Lower leg skin (tissue), 4 donors: ENCODE measurements at regions not wholly inside any gene's neighbourhood (a gene's known extent, or its start where the extent isn't known, plus 50 kb on each side); places are given as distances from the start of the nearest gene placed in this dataset.

Experiments used
- DNase-seq, 2 donors: peaks; one replicate each; pipeline ENCODE4 v3.0.0-alpha.2; 2019; ENCODE audit warnings: low spot score in 2 of 2
- H3K4me3 ChIP-seq: fragments of 200-600 bp; sonication (generic); 2 replicates; pipeline ENCODE4 v1.5.1; 2017; ENCODE audit warnings: mild to moderate bottlenecking, low read depth; ENCODE audit not compliant: poor library complexity, severe bottlenecking
- POLR2A ChIP-seq, 2 donors: fragments of 450-650 bp; IDR thresholded peaks; one replicate each; pipeline ENCODE4 v1.6.1; 2016 to 2017; ENCODE audit warnings: antibody characterized with exemption in 2 of 2, mild to moderate bottlenecking in 1 of 2, moderate library complexity in 1 of 2
- WGBS, 2 donors: methylation state at CpG; one replicate each; pipeline ENCODE4 v1.1.5; 2018; 5-methylcytosine and 5-hydroxymethylcytosine counted together
- intact Hi-C: fragments of 100-400 bp; cut with DNase I; formaldehyde crosslinking; loops from one replicate; pipeline ENCODE4 v1.15.0; 2023; ENCODE audit warnings: low total_unique reads
- TF ChIP-seq, protein P1 (sequence below), 3 donors: fragments of 450-650 bp; IDR thresholded peaks; one replicate each; pipeline ENCODE4 v1.5.1; 2016; ENCODE audit warnings: antibody characterized with exemption in 3 of 3, mild to moderate bottlenecking in 3 of 3, moderate library complexity in 2 of 3

GRCh38 chr1:73644198-73644597 lies 553.8 kb downstream of the LRRIQ3 start:
- intact Hi-C loops, result no loop called here
- DNase-seq, result no peak
- TF ChIP-seq, protein P1, sequence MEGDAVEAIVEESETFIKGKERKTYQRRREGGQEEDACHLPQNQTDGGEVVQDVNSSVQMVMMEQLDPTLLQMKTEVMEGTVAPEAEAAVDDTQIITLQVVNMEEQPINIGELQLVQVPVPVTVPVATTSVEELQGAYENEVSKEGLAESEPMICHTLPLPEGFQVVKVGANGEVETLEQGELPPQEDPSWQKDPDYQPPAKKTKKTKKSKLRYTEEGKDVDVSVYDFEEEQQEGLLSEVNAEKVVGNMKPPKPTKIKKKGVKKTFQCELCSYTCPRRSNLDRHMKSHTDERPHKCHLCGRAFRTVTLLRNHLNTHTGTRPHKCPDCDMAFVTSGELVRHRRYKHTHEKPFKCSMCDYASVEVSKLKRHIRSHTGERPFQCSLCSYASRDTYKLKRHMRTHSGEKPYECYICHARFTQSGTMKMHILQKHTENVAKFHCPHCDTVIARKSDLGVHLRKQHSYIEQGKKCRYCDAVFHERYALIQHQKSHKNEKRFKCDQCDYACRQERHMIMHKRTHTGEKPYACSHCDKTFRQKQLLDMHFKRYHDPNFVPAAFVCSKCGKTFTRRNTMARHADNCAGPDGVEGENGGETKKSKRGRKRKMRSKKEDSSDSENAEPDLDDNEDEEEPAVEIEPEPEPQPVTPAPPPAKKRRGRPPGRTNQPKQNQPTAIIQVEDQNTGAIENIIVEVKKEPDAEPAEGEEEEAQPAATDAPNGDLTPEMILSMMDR (IDR thresholded peaks at IDR 0.05), result no peak
- no peak for TF ChIP-seq POLR2A (IDR thresholded peaks at IDR 0.05)
- H3K4me3 ChIP-seq, result no peak overlapping the region

DNA sequence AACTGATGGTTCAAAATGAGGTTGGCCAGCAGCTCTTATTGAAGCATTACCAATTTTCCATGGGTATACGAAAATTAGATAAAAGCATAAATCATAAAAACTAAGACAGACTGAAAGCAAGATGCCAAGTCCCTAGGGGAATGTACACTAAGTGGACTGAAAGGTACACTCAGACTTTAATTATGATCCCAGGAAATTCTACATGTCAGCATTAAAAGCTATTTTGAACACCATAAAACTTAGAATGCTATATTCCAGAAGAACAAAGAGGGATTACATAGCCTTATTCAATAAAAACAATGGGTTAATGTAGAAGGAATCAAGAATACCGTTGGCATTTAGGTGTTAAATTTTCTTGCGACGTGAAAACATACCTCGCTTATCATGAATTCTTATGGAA lies 558.5 kb downstream of the LRRIQ3 start:
- H3K4me3 ChIP-seq, result no peak overlapping the region
- intact Hi-C loops, result no loop called here

GRCh38 chr1:73637264-73637663 lies 560.7 kb downstream of the LRRIQ3 start:
- no peak for DNase-seq
- WGBS, 2 donors, result 71 to 78% methylated on average over 2 of the region's 2 CpGs
- TF ChIP-seq POLR2A (IDR thresholded peaks at IDR 0.05), result no peak
- TF ChIP-seq, protein P1 (IDR thresholded peaks at IDR 0.05), result no peak
- intact Hi-C loops, result no loop called here
- no peak overlapping the region for H3K4me3 ChIP-seq

More for the DNA sequence above, 558.5 kb downstream of the LRRIQ3 start:
- no peak for TF ChIP-seq POLR2A (IDR thresholded peaks at IDR 0.05)
- TF ChIP-seq, protein P1 (IDR thresholded peaks at IDR 0.05), result no peak
- DNase-seq, result no peak
- 75 to 82% methylated on average over 5 of the region's 5 CpGs for WGBS, 2 donors

DNA sequence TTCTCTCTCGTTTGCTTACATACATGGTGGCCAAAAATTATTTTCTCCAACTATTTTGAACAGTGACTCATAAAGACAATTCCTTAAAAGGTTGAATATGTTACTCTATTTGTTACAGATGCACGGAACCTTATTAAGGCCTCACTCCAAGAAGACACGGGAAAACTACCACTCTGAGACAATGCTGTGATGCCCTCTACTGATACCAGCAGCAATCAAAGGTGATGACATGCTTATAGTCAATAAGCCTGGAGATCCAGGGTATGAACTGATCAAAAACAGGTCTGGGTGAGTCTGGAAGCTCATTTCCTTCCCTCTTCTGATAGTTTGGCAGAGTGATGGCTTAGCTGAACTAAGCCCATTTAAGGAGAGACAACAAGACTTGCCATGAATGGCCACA lies 563.0 kb downstream of the LRRIQ3 start:
- DNase-seq, result no peak
- intact Hi-C loops, result no loop called here
- TF ChIP-seq POLR2A (IDR thresholded peaks at IDR 0.05), result no peak
- TF ChIP-seq, protein P1 (IDR thresholded peaks at IDR 0.05), result no peak
- no peak overlapping the region for H3K4me3 ChIP-seq
- 43 to 57% methylated on average over 3 of the region's 3 CpGs for WGBS, 2 donors

DNA sequence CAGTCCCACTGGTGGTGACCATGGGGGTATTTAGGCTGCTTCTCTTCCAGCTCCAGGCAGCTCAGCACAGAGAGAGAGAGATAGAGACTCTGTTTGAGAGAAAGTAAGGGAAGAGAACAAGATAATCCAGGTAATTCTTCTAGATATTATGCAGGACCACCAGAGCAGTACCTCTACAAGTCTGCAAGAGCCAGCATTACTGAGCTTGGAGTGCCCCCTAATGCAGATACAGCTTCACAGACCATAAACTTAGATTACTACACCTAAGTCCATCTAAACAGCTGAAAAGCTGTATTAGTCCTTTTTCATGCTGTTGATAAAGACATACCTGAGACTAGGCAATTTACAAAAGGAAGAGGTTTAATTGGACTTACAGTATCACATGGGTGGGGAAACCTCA lies 570.3 kb downstream of the LRRIQ3 start:
- intact Hi-C loops, result no loop called here
- H3K4me3 ChIP-seq, result no peak overlapping the region
- TF ChIP-seq POLR2A (IDR thresholded peaks at IDR 0.05), result no peak
- TF ChIP-seq, protein P1 (IDR thresholded peaks at IDR 0.05), result no peak
- no peak for DNase-seq

GRCh38 chr1:73626326-73626725 lies 571.6 kb downstream of the LRRIQ3 start:
- intact Hi-C loops, result no loop called here
- WGBS, 2 donors, result 65 to 69% methylated on average over 1 of the region's 1 CpG
- H3K4me3 ChIP-seq, result no peak overlapping the region
- DNase-seq, result no peak
- TF ChIP-seq, protein P1 (IDR thresholded peaks at IDR 0.05), result no peak
- TF ChIP-seq POLR2A (IDR thresholded peaks at IDR 0.05), result no peak
